CD4-positive, alpha-beta T cell treated with Interleukin-17A for 1 hour (primary cell): ENCODE measurements at regions not wholly inside any gene's neighbourhood (a gene's known extent, or its start where the extent isn't known, plus 50 kb on each side); places are given as distances from the start of the nearest gene placed in this dataset.

Experiments used
- DNase-seq: peaks from one replicate; pipeline ENCODE4 v3.0.0-alpha.2; 2020

GRCh38 chr2:16161768-16162490 lies 221.6 kb downstream of the MYCN start:
- no peak for DNase-seq

GRCh38 chr2:16161085-16161565 lies 220.8 kb downstream of the MYCN start:
- DNase-seq, result no peak

GRCh38 chr2:16160281-16161084 lies 220.1 kb downstream of the MYCN start:
- no peak for DNase-seq

GRCh38 chr2:16156411-16156810 lies 216.1 kb downstream of the MYCN start:
- no peak for DNase-seq

- no peak for DNase-seq
These were observed 215.4 kb downstream of the MYCN start for GRCh38 chr2:16155766-16156165.

GRCh38 chr2:16155366-16155765 lies 215.0 kb downstream of the MYCN start:
- no peak for DNase-seq

- DNase-seq, result no peak
These were observed 214.3 kb downstream of the MYCN start for GRCh38 chr2:16154501-16155280.

GRCh38 chr2:16154061-16154460 lies 213.7 kb downstream of the MYCN start:
- no peak for DNase-seq

- no peak for DNase-seq
These were observed 213.3 kb downstream of the MYCN start for GRCh38 chr2:16153754-16154035.

- DNase-seq, result no peak
These were observed 212.8 kb downstream of the MYCN start for GRCh38 chr2:16152928-16153753.

GRCh38 chr2:16152071-16152927 lies 211.9 kb downstream of the MYCN start:
- no peak for DNase-seq

GRCh38 chr2:16151651-16152050 lies 211.3 kb downstream of the MYCN start:
- DNase-seq, result no peak

- DNase-seq, result no peak
These were observed 210.9 kb downstream of the MYCN start for GRCh38 chr2:16151281-16151570.

GRCh38 chr2:16150456-16151280 lies 210.3 kb downstream of the MYCN start:
- DNase-seq, result no peak

GRCh38 chr2:16149349-16150243 lies 209.2 kb downstream of the MYCN start:
- no peak for DNase-seq

GRCh38 chr2:16148632-16149348 lies 208.4 kb downstream of the MYCN start:
- no peak for DNase-seq

GRCh38 chr2:16142383-16143361 lies 202.3 kb downstream of the MYCN start:
- no peak for DNase-seq

GRCh38 chr2:16141641-16141921 lies 201.2 kb downstream of the MYCN start:
- DNase-seq, result no peak
